PC-9 (cell line): ENCODE measurements at regions not wholly inside any gene's neighbourhood (a gene's known extent, or its start where the extent isn't known, plus 50 kb on each side); places are given as distances from the start of the nearest gene placed in this dataset.

Experiments used
- BruUV-seq: library from RNA; stranded (reverse); fragments of 400-500 nt; replicated peaks from 2 replicates; lab custom pipeline; 2021; lab: Mats Ljungman, UMichigan
- CTCF ChIA-PET: fragments of 300-600 bp; sonication (Branson Sonifier 250); formaldehyde crosslinking; loops from one replicate; lab custom pipeline; 2022; ENCODE audit warnings: antibody characterized with exemption; lab: Charles Lee
- POLR2A ChIA-PET: fragments of 300-600 bp; sonication (Branson Sonifier 250); formaldehyde crosslinking; loops from one replicate; lab custom pipeline; 2022; ENCODE audit warnings: antibody characterized with exemption; ENCODE audit not compliant: unreplicated experiment; lab: Charles Lee
- DNase-seq, 2 experiments: peaks; one replicate each; pipeline versions ENCODE4 v3.0.0 to v3.0.0-alpha.2; 2015 to 2022; ENCODE audit warnings: mixed read lengths in 1 of 2
- H2AFZ ChIP-seq: fragments of 200-600 bp; sonication (generic); 2 replicates; pipeline ENCODE4 v1.8.1; 2017; ENCODE audit warnings: antibody characterized with exemption
- H3F3A ChIP-seq: fragments of 200-600 bp; sonication (generic); 2 replicates; pipeline ENCODE4 v1.8.1; 2017; ENCODE audit warnings: antibody characterized with exemption, mild to moderate bottlenecking, low read depth; ENCODE audit not compliant: insufficient read depth
- H3K27ac ChIP-seq: fragments of 200-600 bp; sonication (generic); 2 replicates; pipeline ENCODE4 v1.6.1; 2016; ENCODE audit warnings: mixed run types
- H3K27me3 ChIP-seq: fragments of 200-600 bp; sonication (generic); 2 replicates; pipeline ENCODE4 v1.6.1; 2016; ENCODE audit warnings: low read depth, mixed run types; ENCODE audit not compliant: insufficient read depth
- H3K36me3 ChIP-seq: fragments of 200-600 bp; sonication (generic); 2 replicates; pipeline ENCODE4 v1.6.1; 2016; ENCODE audit warnings: low read depth, mixed run types
- H3K4me1 ChIP-seq: fragments of 200-600 bp; sonication (generic); replicated peaks from 2 replicates; pipeline ENCODE4 v1.6.1; 2016; ENCODE audit warnings: mixed run types; ENCODE audit not compliant: insufficient read depth
- H3K4me2 ChIP-seq: fragments of 200-600 bp; sonication (generic); 2 replicates; pipeline ENCODE4 v1.6.1; 2017; ENCODE audit warnings: mixed run types
- H3K4me3 ChIP-seq: fragments of 200-600 bp; sonication (generic); 2 replicates; pipeline ENCODE4 v1.6.1; 2016; ENCODE audit warnings: mixed run types
- H3K79me2 ChIP-seq: fragments of 200-600 bp; sonication (generic); 2 replicates; pipeline ENCODE4 v1.6.1; 2017; ENCODE audit warnings: low read depth, mixed run types
- H3K9me2 ChIP-seq: fragments of 200-600 bp; sonication (generic); 2 replicates; pipeline ENCODE4 v1.8.1; 2017; ENCODE audit warnings: mild to moderate bottlenecking; ENCODE audit not compliant: insufficient read depth
- H3K9me3 ChIP-seq: fragments of 200-600 bp; sonication (generic); 2 replicates; pipeline ENCODE4 v1.8.1; 2016; ENCODE audit warnings: low read depth; ENCODE audit not compliant: insufficient read depth
- H4K20me1 ChIP-seq: fragments of 200-600 bp; sonication (generic); 2 replicates; pipeline ENCODE4 v1.8.1; 2017; ENCODE audit not compliant: insufficient read depth
- EZH2 ChIP-seq: fragments of 200-600 bp; sonication (generic); IDR thresholded peaks from 2 replicates; pipeline ENCODE4 v1.8.0; 2017; ENCODE audit warnings: antibody characterized with exemption, low read depth
- intact Hi-C: fragments of 100-400 bp; cut with micrococcal nuclease; formaldehyde crosslinking; loops from one replicate; pipeline ENCODE4 v1.10.0; 2022; ENCODE audit not compliant: unreplicated experiment
- TF ChIP-seq, protein P1 (sequence below): fragments of 200-600 bp; sonication (generic); conservative IDR thresholded peaks from 2 replicates; pipeline ENCODE4 v1.6.1; 2017; ENCODE audit warnings: mixed run types, antibody characterized with exemption, mild to moderate bottlenecking, moderate library complexity

DNA sequence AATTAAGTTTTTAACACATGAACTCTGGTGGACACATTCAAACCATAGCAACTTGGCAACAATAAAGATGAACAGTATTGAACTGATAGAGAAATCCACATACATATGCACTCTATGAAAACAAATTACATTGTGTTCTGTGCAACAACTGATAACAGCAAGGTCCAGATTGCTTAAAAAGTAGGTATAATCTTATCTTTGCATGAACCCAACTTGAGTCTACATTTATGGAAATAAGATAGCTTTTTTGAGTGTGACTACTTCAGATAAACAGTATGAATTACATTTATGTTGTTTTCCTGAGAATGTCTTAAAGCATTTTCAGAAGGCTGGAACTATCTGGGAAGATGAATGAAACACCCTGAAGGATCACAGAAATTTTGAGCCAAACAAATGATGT lies 212.6 kb upstream of the GK2 start:
- H2AFZ ChIP-seq = no peak overlapping the region
- POLR2A ChIA-PET = no interaction called here
- no peaks in the 10 kb centered on the region for H3K36me3 ChIP-seq
- no TSS peak for BruUV-seq
- no peak overlapping the region for H3K4me3 ChIP-seq
- TF ChIP-seq, protein P1, sequence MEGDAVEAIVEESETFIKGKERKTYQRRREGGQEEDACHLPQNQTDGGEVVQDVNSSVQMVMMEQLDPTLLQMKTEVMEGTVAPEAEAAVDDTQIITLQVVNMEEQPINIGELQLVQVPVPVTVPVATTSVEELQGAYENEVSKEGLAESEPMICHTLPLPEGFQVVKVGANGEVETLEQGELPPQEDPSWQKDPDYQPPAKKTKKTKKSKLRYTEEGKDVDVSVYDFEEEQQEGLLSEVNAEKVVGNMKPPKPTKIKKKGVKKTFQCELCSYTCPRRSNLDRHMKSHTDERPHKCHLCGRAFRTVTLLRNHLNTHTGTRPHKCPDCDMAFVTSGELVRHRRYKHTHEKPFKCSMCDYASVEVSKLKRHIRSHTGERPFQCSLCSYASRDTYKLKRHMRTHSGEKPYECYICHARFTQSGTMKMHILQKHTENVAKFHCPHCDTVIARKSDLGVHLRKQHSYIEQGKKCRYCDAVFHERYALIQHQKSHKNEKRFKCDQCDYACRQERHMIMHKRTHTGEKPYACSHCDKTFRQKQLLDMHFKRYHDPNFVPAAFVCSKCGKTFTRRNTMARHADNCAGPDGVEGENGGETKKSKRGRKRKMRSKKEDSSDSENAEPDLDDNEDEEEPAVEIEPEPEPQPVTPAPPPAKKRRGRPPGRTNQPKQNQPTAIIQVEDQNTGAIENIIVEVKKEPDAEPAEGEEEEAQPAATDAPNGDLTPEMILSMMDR = no peak
- TF ChIP-seq EZH2 = no peak
- no peaks in the 10 kb centered on the region for H3K27me3 ChIP-seq
- no peaks in the 10 kb centered on the region for H3K4me1 ChIP-seq
- no peaks in the 10 kb centered on the region for H3F3A ChIP-seq
- DNase-seq = no peak
- no peaks in the 10 kb centered on the region for H4K20me1 ChIP-seq
- no peaks in the 10 kb centered on the region for H3K9me3 ChIP-seq
- H3K9me2 ChIP-seq = no peaks in the 10 kb centered on the region
- H3K27ac ChIP-seq = no peak overlapping the region
- H3K79me2 ChIP-seq = no peaks in the 10 kb centered on the region
- intact Hi-C loops = no loop called here
- H3K4me2 ChIP-seq = no peak overlapping the region
- CTCF ChIA-PET = no interaction called here

DNA sequence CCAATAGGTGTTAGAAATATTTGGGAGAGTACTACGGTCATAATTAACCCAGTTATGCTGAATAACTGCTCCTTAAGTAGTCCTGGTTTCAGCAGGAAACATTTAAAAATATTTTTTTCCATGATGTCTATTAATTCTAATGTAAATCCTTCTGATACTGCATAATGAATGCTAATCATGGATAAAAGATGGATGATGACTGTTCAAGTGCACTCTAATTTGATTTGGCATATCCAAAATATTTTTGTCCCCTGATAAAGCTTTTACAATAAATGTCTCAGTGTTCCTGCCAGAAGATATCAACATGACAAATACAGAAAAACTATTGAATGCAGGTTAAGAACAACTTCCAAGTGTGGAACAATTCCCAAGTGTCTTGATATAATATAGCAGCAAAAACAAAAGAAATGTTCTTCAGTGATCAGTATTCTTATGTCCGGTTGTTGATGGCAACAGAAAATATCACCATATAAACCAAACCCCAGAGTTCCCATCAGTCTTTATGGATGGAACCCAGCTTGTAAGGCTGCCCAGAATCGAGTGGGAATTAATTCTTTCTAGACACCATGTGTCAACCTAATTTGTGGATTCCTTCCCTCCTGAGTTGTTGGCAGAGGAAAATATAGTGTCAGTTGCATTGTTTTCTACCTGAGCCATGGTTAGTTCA lies 205.4 kb upstream of the GK2 start:
- TF ChIP-seq, protein P1 = no peak
- no peak for TF ChIP-seq EZH2
- no peak for DNase-seq
- ChIA-PET POLR2A (no interaction called here), CTCF (no interaction called here)
- H2AFZ ChIP-seq = no peak overlapping the region
- H3K9me2 ChIP-seq = no peaks in the 10 kb centered on the region
- H3K27me3 ChIP-seq = no peaks in the 10 kb centered on the region
- no peaks in the 10 kb centered on the region for H3K4me1 ChIP-seq
- intact Hi-C loops = no loop called here
- H3K9me3 ChIP-seq = no peaks in the 10 kb centered on the region
- H3F3A ChIP-seq = no peaks in the 10 kb centered on the region
- no peaks in the 10 kb centered on the region for H3K79me2 ChIP-seq
- H3K36me3 ChIP-seq = no peaks in the 10 kb centered on the region
- H4K20me1 ChIP-seq = no peaks in the 10 kb centered on the region
- no TSS peak for BruUV-seq
- no peak overlapping the region for H3K27ac ChIP-seq
- H3K4me2 ChIP-seq = no peak overlapping the region
- no peak overlapping the region for H3K4me3 ChIP-seq

DNA sequence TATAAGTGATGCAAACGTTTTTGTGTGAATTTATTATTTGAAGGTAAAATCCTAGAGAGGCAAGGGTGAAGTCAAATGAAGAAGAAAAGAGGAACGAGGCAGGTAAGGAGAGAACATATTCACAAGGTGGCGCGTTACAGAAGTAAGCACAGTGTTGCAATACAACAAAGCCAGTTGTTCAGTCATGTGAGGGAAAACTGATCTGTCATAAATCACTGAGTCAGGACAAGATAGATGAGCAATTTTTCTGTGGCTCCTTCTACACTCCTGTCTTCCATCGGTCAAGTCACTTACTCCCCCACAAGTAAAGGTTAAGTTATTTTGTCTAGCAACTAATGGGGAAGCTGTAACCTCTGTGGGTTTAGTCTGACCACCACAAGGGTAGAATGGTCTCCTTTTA lies 203.0 kb upstream of the GK2 start:
- no peak for TF ChIP-seq EZH2
- TF ChIP-seq, protein P1 = no peak
- Histone ChIP-seq H3K9me3 (no peaks in the 10 kb centered on the region), H2AFZ (no peak overlapping the region), H3K4me2 (no peak overlapping the region), H3K4me3 (no peak overlapping the region), H3K79me2 (no peaks in the 10 kb centered on the region), H3K27me3 (no peaks in the 10 kb centered on the region), H3K36me3 (no peaks in the 10 kb centered on the region), H3K9me2 (no peaks in the 10 kb centered on the region), H3K27ac (no peak overlapping the region), H3K4me1 (no peaks in the 10 kb centered on the region), H3F3A (no peaks in the 10 kb centered on the region), H4K20me1 (no peaks in the 10 kb centered on the region)
- intact Hi-C loops = no loop called here
- ChIA-PET POLR2A (no interaction called here), CTCF (no interaction called here)
- no peak for DNase-seq
- BruUV-seq = no TSS peak
